ENCODE measurements at regions not wholly inside any gene's neighbourhood (a gene's known extent, or its start where the extent isn't known, plus 50 kb on each side); places are given as distances from the start of the nearest gene placed in this dataset.
A peak's percentile ranks its signal among the peaks of the same experiment; 100 is the strongest.

DNA sequence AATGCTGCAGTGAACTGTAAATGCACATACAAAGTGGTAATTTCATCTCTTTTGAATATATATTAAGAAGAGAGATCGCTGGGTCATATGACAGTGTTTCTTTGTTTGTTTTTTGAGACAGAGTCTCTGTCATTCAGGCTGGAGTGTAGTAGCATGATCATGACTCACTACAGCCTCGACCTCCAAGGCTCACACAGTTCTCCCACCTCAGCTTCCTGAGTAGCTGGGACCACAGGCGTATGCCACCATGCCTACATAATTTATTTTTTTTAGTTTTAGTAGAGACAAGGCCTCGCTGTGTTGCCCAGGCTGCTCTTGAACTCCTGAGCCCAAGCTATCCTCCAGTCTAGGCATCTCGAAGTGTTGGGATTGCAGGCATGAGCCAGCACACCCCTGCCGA, 62.4 kb upstream of the ACSS3 start:
- Histone ChIP-seq H2AFZ (ENCODE audit: low read length) (no peak overlapping the region), H4K8ac (ENCODE audit: low read depth, low read length) (no peak overlapping the region), H2BK5ac (ENCODE audit: low read length) (no peak overlapping the region), H3K14ac (ENCODE audit: low read length) (no peak overlapping the region), H3K27me3 (ENCODE audit: control insufficient read depth in 3 of 3, insufficient read depth in 3 of 3, low read depth in 1 of 3, low read length in 3 of 3) (no peaks in the 10 kb centered on the region), H2BK15ac (ENCODE audit: low read length) (no peak overlapping the region), H3K18ac (ENCODE audit: low read length) (no peak overlapping the region), H2AK5ac (ENCODE audit: low read depth, low read length) (no peak overlapping the region), H3K27ac (replicated peaks; ENCODE audit: low read length) (no peak overlapping the region), H3K4ac (ENCODE audit: low read length) (no peak overlapping the region), H3K9me3 (replicated peaks in 1 of 2; ENCODE audit: control insufficient read depth in 2 of 2, insufficient read depth in 1 of 2, low read depth in 1 of 2, low read length in 2 of 2) (no peaks in the 10 kb centered on the region), H3K23ac (ENCODE audit: low read depth, low read length, poor library complexity) (no peak overlapping the region), H3K4me2 (ENCODE audit: insufficient read depth, low read length, poor library complexity, severe bottlenecking) (no peak overlapping the region), H3K4me3 (ENCODE audit: low read length in 2 of 2) (no peak overlapping the region), H3K4me1 (ENCODE audit: control insufficient read depth in 2 of 2, insufficient read depth in 1 of 2, low read depth in 1 of 2, low read length in 2 of 2) (no peaks in the 10 kb centered on the region), H3K79me1 (ENCODE audit: low read depth, low read length) (no peaks in the 10 kb centered on the region), H2BK120ac (ENCODE audit: low read depth, low read length) (no peak overlapping the region), H3K36me3 (replicated peaks in 1 of 2; ENCODE audit: control insufficient read depth in 2 of 2, insufficient read depth in 2 of 2, low read length in 2 of 2) (no peaks in the 10 kb centered on the region), H4K91ac (ENCODE audit: low read depth, low read length, poor library complexity) (no peak overlapping the region), H3K9ac (ENCODE audit: low read depth, low read length, poor library complexity) (no peak overlapping the region), H2BK12ac (ENCODE audit: low read length) (no peak overlapping the region)
- WGBS, 2 donors (ENCODE audit: extremely low coverage in 2 of 2, insufficient read length in 2 of 2, insufficient replicate concordance in 1 of 2) = no CpG with 5 or more reads among the region's 6 CpGs
- no peak for DNase-seq (ENCODE audit: low spot score)

DNA sequence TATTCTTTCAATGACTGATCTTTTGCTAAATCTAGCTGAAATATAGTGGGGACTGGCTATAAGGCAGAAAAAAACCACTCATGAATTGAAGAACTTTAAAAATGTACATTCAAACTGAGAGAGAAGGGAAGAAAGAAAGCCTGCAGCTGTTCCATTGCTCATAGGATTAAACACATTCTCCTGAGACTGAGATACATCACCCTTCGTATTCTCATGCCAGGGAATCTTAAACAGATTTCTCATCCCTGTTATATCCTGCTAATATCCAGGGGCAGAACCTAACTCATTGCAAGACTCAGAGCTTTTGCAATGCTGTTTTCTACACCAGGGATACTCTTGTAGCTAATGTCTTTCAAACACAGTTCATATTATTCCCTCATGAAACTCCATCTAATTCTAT, 67.2 kb upstream of the ACSS3 start:
- Histone ChIP-seq H3K4ac (ENCODE audit: low read length) (no peak overlapping the region), H3K14ac (ENCODE audit: low read length) (no peak overlapping the region), H2BK12ac (ENCODE audit: low read length) (no peak overlapping the region), H3K36me3 (replicated peaks in 1 of 2; ENCODE audit: control insufficient read depth in 2 of 2, insufficient read depth in 2 of 2, low read length in 2 of 2) (no peaks in the 10 kb centered on the region), H2AK5ac (ENCODE audit: low read depth, low read length) (no peak overlapping the region), H3K27ac (replicated peaks; ENCODE audit: low read length) (no peak overlapping the region), H3K4me1 (ENCODE audit: control insufficient read depth in 2 of 2, insufficient read depth in 1 of 2, low read depth in 1 of 2, low read length in 2 of 2) (no peaks in the 10 kb centered on the region), H3K23ac (ENCODE audit: low read depth, low read length, poor library complexity) (no peak overlapping the region), H2BK120ac (ENCODE audit: low read depth, low read length) (no peak overlapping the region), H3K4me2 (ENCODE audit: insufficient read depth, low read length, poor library complexity, severe bottlenecking) (no peak overlapping the region), H3K27me3 (ENCODE audit: control insufficient read depth in 3 of 3, insufficient read depth in 3 of 3, low read depth in 1 of 3, low read length in 3 of 3) (no peaks in the 10 kb centered on the region), H3K79me1 (ENCODE audit: low read depth, low read length) (no peaks in the 10 kb centered on the region), H3K9ac (ENCODE audit: low read depth, low read length, poor library complexity) (no peak overlapping the region), H4K8ac (ENCODE audit: low read depth, low read length) (no peak overlapping the region), H3K18ac (ENCODE audit: low read length) (no peak overlapping the region), H2AFZ (ENCODE audit: low read length) (peak overlapping the region; percentile 33), H2BK15ac (ENCODE audit: low read length) (no peak overlapping the region), H3K4me3 (ENCODE audit: low read length in 2 of 2) (no peak overlapping the region), H2BK5ac (ENCODE audit: low read length) (no peak overlapping the region), H4K91ac (ENCODE audit: low read depth, low read length, poor library complexity) (no peak overlapping the region), H3K9me3 (replicated peaks in 1 of 2; ENCODE audit: control insufficient read depth in 2 of 2, insufficient read depth in 1 of 2, low read depth in 1 of 2, low read length in 2 of 2) (no peaks in the 10 kb centered on the region)
- no peak for DNase-seq (ENCODE audit: low spot score)
- WGBS, 2 donors (ENCODE audit: extremely low coverage in 2 of 2, insufficient read length in 2 of 2, insufficient replicate concordance in 1 of 2) = no CpG with 5 or more reads among the region's 1 CpG

DNA sequence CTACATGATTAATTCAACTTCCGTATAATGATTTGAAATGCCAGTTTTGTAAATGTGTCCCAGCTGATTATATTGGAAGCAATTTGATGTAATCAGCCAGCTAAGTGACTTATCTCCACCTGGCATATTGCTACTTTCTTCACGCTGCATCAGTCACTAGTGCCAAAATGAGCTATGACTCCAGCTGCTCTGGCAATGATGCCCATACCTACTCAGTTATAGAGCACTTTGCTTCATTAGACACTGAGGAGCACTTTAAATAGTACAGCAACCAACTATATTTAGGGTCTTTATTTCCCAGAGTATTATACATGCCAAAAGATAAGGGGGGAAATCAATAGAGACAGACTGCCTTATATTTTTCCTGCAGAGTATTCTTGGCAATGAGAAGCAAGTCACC, 67.9 kb upstream of the LIN7A start:
- Histone ChIP-seq H3K23ac (ENCODE audit: low read depth, low read length, poor library complexity) (no peak overlapping the region), H2BK120ac (ENCODE audit: low read depth, low read length) (no peak overlapping the region), H2BK12ac (ENCODE audit: low read length) (no peak overlapping the region), H3K9ac (ENCODE audit: low read depth, low read length, poor library complexity) (no peak overlapping the region), H4K8ac (ENCODE audit: low read depth, low read length) (no peak overlapping the region), H3K18ac (ENCODE audit: low read length) (no peak overlapping the region), H3K4me1 (ENCODE audit: control insufficient read depth in 2 of 2, insufficient read depth in 1 of 2, low read depth in 1 of 2, low read length in 2 of 2) (no peaks in the 10 kb centered on the region), H2AK5ac (ENCODE audit: low read depth, low read length) (no peak overlapping the region), H3K79me1 (ENCODE audit: low read depth, low read length) (no peaks in the 10 kb centered on the region), H3K9me3 (replicated peaks in 1 of 2; ENCODE audit: control insufficient read depth in 2 of 2, insufficient read depth in 1 of 2, low read depth in 1 of 2, low read length in 2 of 2) (no peaks in the 10 kb centered on the region), H3K27ac (replicated peaks; ENCODE audit: low read length) (no peak overlapping the region), H3K4me3 (ENCODE audit: low read length in 2 of 2) (no peak overlapping the region), H2BK15ac (ENCODE audit: low read length) (no peak overlapping the region), H3K4ac (ENCODE audit: low read length) (no peak overlapping the region), H3K27me3 (ENCODE audit: control insufficient read depth in 3 of 3, insufficient read depth in 3 of 3, low read depth in 1 of 3, low read length in 3 of 3) (no peaks in the 10 kb centered on the region), H3K36me3 (replicated peaks in 1 of 2; ENCODE audit: control insufficient read depth in 2 of 2, insufficient read depth in 2 of 2, low read length in 2 of 2) (no peaks in the 10 kb centered on the region), H3K4me2 (ENCODE audit: insufficient read depth, low read length, poor library complexity, severe bottlenecking) (no peak overlapping the region), H2BK5ac (ENCODE audit: low read length) (no peak overlapping the region), H3K14ac (ENCODE audit: low read length) (no peak overlapping the region), H2AFZ (ENCODE audit: low read length) (no peak overlapping the region), H4K91ac (ENCODE audit: low read depth, low read length, poor library complexity) (no peak overlapping the region)
- WGBS, 2 donors (ENCODE audit: extremely low coverage in 2 of 2, insufficient read length in 2 of 2, insufficient replicate concordance in 1 of 2) = no CpG with 5 or more reads among the region's 2 CpGs
- DNase-seq (ENCODE audit: low spot score) = no peak

DNA sequence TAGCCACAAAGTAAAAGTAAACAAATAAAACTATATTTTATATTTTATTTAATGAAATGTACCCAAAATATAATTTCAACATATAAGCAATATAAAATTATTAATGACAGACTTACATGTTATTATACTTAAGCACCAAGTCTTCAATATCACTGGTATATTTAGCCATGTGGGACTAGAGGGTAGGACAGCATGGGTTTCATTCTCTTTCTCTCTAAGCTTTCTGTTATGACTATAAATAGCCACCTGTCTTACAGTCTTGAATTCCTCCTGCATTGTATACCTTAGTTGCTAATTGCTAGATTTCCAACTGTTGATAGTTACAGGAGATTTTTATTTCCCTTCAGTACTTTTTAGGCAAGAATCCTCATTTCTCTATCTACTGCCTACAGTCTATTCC, 63.1 kb upstream of the LIN7A start:
- Histone ChIP-seq H2AFZ (ENCODE audit: low read length) (no peak overlapping the region), H3K79me1 (ENCODE audit: low read depth, low read length) (no peaks in the 10 kb centered on the region), H3K27me3 (ENCODE audit: control insufficient read depth in 3 of 3, insufficient read depth in 3 of 3, low read depth in 1 of 3, low read length in 3 of 3) (no peaks in the 10 kb centered on the region), H3K14ac (ENCODE audit: low read length) (no peak overlapping the region), H3K4me2 (ENCODE audit: insufficient read depth, low read length, poor library complexity, severe bottlenecking) (no peak overlapping the region), H4K8ac (ENCODE audit: low read depth, low read length) (no peak overlapping the region), H2BK5ac (ENCODE audit: low read length) (no peak overlapping the region), H3K4ac (ENCODE audit: low read length) (no peak overlapping the region), H2BK12ac (ENCODE audit: low read length) (no peak overlapping the region), H3K4me3 (ENCODE audit: low read length in 2 of 2) (no peak overlapping the region), H3K18ac (ENCODE audit: low read length) (no peak overlapping the region), H4K91ac (ENCODE audit: low read depth, low read length, poor library complexity) (no peak overlapping the region), H2BK15ac (ENCODE audit: low read length) (no peak overlapping the region), H3K4me1 (ENCODE audit: control insufficient read depth in 2 of 2, insufficient read depth in 1 of 2, low read depth in 1 of 2, low read length in 2 of 2) (no peaks in the 10 kb centered on the region), H2AK5ac (ENCODE audit: low read depth, low read length) (no peak overlapping the region), H3K9me3 (replicated peaks in 1 of 2; ENCODE audit: control insufficient read depth in 2 of 2, insufficient read depth in 1 of 2, low read depth in 1 of 2, low read length in 2 of 2) (no peaks in the 10 kb centered on the region), H3K23ac (ENCODE audit: low read depth, low read length, poor library complexity) (no peak overlapping the region), H3K27ac (replicated peaks; ENCODE audit: low read length) (no peak overlapping the region), H3K36me3 (replicated peaks in 1 of 2; ENCODE audit: control insufficient read depth in 2 of 2, insufficient read depth in 2 of 2, low read length in 2 of 2) (no peaks in the 10 kb centered on the region), H3K9ac (ENCODE audit: low read depth, low read length, poor library complexity) (no peak overlapping the region), H2BK120ac (ENCODE audit: low read depth, low read length) (no peak overlapping the region)
- no peak for DNase-seq (ENCODE audit: low spot score)
